MV-4-11 (cell line): ENCODE measurements at regions not wholly inside any gene's neighbourhood (a gene's known extent, or its start where the extent isn't known, plus 50 kb on each side); places are given as distances from the start of the nearest gene placed in this dataset.

Experiments
- DNase-seq: peaks from one replicate; lab custom pipeline; 2025; lab: John Stamatoyannopoulos, UW

DNA sequence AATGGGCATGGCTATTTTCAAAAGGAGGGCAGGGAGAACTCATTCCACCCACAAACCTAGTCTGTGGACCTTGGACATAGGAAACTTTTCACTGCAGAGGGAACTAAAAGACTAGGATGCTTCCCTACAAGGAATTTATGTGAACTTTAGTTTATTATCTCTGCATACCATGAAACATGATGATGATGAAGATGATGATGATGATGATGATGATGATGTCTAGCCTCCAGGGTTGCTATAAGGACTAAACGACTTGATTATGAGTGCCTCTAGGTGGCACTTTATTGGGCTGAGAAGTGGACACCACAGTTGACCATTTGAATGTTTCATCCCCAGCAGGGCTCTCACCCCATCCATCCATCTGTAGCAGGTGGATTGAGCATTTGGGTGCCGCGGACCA, 260.0 kb upstream of the TCF4 start:
- DNase-seq = no peak

DNA sequence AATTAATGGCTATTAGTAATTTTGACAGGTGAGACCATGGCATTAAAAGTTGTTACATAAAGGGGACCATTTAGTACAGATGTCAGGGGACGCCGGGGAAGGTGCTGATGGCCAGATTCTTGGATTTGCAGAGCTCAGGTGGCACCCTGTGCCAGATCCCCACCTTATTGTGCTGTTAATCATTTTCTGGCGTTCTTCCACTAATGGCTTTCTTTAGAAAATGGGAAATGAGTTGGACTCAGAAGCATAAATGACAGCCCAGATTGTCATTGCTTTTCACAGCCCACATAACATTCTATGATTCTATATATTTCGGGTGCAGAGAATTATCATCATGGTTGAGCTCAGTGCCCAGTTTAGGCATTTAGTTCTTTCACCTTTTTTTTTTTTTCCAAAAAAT, 257.2 kb upstream of the TCF4 start:
- no peak for DNase-seq

DNA sequence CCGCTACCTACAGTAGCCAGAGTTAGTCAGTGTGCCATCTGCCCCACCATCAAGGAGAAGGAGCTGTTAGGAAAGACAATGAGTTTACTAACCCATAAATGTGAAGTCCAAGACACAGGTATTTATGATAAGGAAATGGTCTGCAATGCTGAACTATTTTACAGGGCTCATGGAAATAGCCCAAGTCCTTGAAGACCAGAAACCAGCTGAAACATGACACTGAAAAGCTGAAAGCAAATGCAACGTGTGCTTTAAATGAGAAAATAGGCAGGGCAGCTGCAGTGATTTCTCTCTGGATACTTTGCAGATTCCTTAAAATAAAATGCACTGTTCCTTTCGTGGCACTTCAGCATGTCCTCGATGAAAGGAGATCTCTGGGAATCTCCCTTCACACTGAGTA, 256.4 kb upstream of the TCF4 start:
- DNase-seq = no peak

- no peak for DNase-seq
Observed at GRCh38 chr18:55841314-55841713, 253.3 kb upstream of the TCF4 start.

GRCh38 chr18:55840601-55841170, 252.7 kb upstream of the TCF4 start:
- no peak for DNase-seq

DNA sequence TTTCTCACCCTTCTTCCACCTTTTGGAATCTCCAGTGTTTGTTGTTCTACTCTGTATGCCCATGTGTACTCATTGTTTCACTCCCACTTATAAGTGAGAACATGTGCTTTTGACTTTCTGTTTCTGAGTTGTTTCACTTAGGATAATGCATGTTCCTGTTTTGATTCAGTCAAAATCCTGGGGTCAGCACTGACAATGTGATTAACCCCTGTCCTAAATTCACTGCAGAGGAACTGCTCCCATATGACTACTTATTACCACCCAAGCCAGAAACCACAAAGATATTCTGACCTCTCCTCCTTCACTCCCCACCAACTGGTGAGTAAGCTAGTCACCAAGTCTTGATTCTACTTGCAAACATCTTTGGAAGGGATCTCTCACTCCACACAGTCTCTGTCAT, 251.4 kb upstream of the TCF4 start:
- DNase-seq = peak; percentile 97

- no peak for DNase-seq
Observed at GRCh38 chr18:55838841-55839240, 250.8 kb upstream of the TCF4 start.

GRCh38 chr18:55838319-55838718, 250.3 kb upstream of the TCF4 start:
- no peak for DNase-seq

- DNase-seq = no peak
Observed at GRCh38 chr18:55833543-55833942, 245.6 kb upstream of the TCF4 start.

- peak; percentile 88 for DNase-seq
Observed at GRCh38 chr18:55830544-55830943, 242.6 kb upstream of the TCF4 start.

DNA sequence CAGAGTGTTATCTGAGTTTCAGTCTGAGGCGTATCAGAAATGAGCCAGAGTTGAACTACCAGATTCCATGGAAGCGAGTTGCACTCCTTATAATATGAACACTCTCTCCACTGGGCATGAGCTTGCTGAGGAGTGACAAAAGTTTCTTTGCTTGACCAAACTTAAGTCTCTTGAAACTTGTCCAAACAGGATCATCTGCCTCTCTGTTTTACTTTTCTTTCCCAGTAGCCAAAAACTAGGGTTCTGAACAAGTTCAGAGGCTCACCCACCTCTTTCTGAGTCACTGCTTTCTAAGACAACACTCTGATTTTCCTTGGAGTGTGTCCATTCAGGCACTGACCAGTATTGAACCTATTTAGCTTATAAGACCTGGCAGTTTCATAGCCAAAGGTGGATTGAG, 233.2 kb upstream of the TCF4 start:
- DNase-seq = no peak

DNA sequence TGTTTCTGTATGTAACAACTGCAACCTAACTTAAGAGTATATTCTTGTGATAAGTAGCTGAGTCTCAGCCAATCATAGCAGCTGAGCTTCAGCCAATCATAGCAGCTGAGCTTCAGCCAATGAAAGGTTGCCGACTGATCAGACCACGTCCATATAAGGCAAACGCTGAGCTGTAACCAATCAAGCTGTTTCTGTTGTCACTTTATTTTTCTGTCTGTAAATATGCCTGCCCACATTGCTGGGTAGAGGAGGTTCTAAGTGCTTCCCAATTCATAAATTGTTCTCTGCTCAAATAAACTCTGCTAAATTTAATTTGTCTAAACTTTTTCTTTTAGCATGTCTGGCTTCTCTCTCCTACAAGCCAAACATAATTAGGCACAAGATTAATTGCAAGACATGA, 231.5 kb upstream of the TCF4 start:
- DNase-seq = no peak

DNA sequence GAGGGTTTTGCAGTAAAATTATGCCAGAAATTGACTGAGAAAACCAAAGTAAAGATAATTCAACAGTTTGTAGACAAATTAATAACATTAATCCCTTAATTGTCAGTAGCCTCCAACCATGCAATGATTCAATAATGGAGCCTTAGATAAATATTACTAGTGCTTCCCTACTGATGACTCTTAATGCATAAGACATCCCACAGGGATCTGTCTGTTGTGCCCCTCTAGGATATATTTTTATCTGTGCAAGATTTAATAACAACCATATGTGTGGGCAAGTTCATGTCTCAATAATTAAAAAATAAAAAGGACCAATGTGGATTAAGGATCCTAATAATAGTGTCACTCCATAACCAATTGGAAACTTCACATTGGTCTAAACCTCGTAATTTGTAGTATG, 230.3 kb upstream of the TCF4 start:
- DNase-seq = no peak

DNA sequence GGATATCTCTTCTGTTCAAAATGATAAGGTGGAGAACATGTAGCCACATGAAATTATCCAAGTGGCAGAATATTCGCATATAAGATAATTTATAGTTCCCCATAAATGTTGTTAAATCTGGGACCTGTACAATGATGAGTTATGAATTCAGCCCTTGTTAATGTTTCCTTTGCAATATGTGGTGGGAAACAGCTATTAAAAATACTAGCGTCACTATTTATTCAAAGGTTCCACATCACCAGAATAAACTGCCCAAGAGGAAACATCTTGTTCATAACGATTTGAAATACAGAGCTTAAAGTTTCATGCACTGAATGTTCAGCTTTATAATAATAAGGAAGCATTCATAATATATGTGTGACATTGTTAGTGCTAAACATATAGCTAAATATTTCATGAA, 223.9 kb upstream of the TCF4 start:
- DNase-seq = no peak

GRCh38 chr18:55805666-55806065, 217.7 kb upstream of the TCF4 start:
- DNase-seq = no peak

DNA sequence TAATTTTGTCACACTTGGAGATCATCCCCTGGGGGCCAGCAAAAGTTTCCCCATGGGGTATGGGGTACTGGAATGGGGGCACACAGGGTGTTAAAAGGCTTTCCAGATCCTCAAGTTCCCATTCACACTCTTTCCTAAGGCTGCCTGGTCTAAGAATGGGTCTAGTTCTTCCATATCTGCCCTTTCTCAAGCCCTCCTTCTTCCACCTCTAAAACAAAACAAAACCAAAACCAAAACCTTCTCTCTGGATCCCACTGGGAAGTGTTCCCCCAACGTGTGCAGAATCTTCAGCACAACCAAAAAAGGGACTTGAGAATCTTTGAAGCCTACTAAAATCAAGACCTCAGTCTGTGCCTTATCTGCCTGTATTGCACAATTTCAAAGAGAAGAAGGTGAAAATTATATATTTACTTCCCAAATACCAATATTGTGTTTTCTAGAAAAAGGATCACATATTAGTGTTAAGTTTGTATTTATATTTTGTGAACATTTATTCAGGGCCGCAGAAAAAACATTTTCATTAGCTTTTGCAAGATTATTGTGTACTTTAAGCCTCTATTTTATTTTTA, 207.2 kb upstream of the TCF4 start:
- DNase-seq = no peak

- no peak for DNase-seq
Observed at GRCh38 chr18:55794288-55795052, 206.5 kb upstream of the TCF4 start.

DNA sequence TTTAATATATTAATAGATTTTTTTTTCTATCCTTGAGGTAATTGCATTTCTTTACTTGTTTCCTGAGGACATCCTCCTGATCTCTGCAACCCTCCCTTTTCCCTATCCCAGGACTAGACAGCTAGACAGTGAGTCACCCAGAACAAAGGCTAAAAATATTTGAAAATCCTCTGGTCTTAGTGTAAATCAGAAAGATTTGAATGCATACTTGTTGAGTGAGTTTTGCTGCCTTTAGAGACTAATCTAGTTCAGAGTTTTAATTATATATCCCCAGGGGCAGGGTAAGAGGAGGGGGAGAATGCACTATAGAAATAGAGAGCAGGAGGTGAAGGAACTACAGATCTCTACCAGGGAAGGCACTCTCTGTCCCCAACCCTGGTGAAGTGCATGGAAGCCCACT, 202.3 kb upstream of the TCF4 start:
- DNase-seq = no peak

DNA sequence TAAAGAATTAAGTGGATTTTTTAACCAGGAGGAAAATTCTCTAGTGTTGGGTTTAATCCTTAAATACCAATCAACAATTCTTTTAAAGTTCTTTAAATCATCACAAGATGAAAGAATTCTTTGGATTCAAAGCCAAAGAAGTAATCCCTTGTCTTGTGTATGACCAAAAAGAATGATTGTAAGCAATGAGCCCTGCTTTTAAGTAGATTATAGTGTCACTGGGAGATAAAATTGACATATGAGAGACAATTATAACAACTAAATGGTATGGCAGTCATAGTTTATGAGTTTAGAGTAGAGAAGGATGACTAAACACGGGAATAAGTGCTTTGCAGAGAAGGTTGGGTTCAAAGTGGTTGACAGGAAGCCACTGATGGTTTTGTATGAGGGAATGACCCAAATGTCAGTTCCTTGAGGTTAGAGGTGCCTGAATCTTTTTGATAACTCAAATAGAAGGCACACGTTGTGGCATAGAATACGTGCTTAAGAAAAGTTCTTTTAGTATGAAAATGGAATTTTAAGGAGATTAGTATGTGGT, 199.6 kb upstream of the TCF4 start:
- DNase-seq = no peak

- no peak for DNase-seq
Observed at GRCh38 chr18:55786651-55787272, 198.8 kb upstream of the TCF4 start.

GRCh38 chr18:55783921-55784320, 195.9 kb upstream of the TCF4 start:
- no peak for DNase-seq

DNA sequence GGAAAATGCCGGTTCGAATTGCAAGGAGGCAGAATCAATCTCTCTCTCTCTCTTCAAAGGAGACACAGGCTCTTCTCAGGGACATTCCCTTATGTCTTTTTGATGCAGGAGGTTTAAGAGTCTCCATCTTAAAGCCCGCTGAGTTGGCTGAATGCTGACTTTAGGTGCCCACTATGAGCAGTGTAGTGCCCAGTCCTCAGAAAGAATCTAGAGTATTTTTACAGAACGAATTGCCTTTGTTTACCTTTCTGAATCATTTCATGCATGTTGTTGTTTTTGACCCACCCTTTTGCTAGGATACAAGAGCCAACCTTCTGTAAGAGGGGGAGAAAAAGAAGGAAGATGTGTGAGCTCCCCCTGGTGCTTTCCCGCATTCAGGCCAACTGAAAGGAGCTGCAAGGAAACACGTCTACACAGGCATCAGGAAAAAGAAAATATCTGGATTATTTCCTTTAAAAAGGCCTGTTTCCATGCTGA, 193.5 kb upstream of the TCF4 start:
- DNase-seq = peak; percentile 15

GRCh38 chr18:55780586-55781071, 192.6 kb upstream of the TCF4 start:
- DNase-seq = no peak
